ENCODE measurements at regions not wholly inside any gene's neighbourhood (a gene's known extent, or its start where the extent isn't known, plus 50 kb on each side); places are given as distances from the start of the nearest gene placed in this dataset.

DNA sequence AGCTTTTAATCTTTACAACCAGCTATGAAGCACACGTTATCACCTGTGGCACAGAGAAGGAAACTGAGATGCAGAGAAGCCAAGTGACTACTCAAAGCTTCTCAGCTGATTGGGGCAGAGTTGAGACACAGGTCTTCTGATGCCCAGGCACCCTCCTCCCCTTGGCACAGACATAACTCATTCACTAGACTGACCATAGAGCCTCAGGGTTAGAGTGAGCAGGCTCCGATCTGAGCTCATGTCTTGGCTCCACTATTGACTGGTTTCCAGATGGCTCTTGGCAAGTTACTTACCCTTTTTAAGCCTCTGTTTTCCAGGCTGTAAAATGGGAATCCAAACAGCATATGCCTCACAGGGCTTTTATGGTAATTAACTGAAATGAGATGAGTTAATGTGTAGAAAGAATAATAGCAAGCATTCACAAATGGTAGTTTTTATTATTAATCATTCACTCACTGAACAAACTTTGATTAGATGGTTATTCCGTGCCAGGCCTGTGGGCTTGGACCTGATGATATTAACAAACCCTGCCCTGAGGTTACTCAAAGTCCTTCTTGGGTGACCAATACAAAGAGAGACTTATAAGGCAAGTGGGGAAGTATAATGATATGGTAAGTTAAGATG lies 184.3 kb downstream of the ANXA2 start:
- ATAC-seq (no peak), DNase-seq (no peak)
- Histone ChIP-seq H2AFZ (ENCODE audit: low read length) (no peak overlapping the region), H3K36me3 (ENCODE audit: low read depth, low read length) (no peaks in the 10 kb centered on the region), H3K9ac (ENCODE audit: low read length) (no peak overlapping the region), H3K9me2 (replicated peaks; ENCODE audit: low read length) (no peaks in the 10 kb centered on the region), H3K27me3 (ENCODE audit: low read length) (peaks cover 49% of the 10 kb centered on the region), H3K4me1 (ENCODE audit: insufficient read depth, low read length) (no peaks in the 10 kb centered on the region), H3K4me3 (ENCODE audit: low read length) (no peak overlapping the region), H4K20me1 (ENCODE audit: low read length) (no peaks in the 10 kb centered on the region), H3K9me3 (ENCODE audit: low read length) (no peaks in the 10 kb centered on the region), H3K79me2 (ENCODE audit: low read length) (no peaks in the 10 kb centered on the region), H3K4me2 (ENCODE audit: low read length) (no peak overlapping the region), H3K27ac (ENCODE audit: low read length) (no peak overlapping the region), H3F3A (ENCODE audit: low read length, unreplicated experiment) (no peaks in the 10 kb centered on the region)
- POLR2A ChIA-PET (ENCODE audit: unreplicated experiment) = no interaction called here
- TF ChIP-seq, protein P1, sequence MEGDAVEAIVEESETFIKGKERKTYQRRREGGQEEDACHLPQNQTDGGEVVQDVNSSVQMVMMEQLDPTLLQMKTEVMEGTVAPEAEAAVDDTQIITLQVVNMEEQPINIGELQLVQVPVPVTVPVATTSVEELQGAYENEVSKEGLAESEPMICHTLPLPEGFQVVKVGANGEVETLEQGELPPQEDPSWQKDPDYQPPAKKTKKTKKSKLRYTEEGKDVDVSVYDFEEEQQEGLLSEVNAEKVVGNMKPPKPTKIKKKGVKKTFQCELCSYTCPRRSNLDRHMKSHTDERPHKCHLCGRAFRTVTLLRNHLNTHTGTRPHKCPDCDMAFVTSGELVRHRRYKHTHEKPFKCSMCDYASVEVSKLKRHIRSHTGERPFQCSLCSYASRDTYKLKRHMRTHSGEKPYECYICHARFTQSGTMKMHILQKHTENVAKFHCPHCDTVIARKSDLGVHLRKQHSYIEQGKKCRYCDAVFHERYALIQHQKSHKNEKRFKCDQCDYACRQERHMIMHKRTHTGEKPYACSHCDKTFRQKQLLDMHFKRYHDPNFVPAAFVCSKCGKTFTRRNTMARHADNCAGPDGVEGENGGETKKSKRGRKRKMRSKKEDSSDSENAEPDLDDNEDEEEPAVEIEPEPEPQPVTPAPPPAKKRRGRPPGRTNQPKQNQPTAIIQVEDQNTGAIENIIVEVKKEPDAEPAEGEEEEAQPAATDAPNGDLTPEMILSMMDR (conservative IDR thresholded peaks at IDR 0.05; ENCODE audit: low read depth, low read length) = no peak
- TF ChIP-seq EZH2phosphoT487 (IDR thresholded peaks at IDR 0.05; ENCODE audit: borderline replicate concordance, low read length) = no peak
- intact Hi-C loops (cut with micrococcal nuclease) = no loop called here
- CTCF ChIA-PET = no interaction called here
- BruUV-seq (replicated peaks) = no TSS peak

DNA sequence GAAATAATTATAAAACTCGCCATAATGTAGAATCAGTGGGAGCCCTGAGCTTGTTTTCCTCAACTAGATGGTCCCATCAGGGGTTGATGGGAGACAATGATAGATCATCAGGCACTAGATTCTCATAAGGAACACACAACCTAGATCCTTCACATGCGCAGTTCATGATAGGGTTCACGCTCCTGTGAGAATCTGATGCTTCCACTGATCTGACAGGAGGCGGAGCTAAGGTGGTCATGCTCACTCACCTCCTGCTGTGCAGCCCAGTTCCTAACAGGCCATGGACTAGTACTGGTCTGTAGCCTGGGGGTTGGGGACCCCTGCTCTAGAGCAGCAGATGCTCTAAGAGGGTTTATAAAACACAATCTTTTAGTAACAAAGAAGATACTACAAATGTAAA lies 183.6 kb downstream of the ANXA2 start:
- intact Hi-C loops (cut with micrococcal nuclease) = no loop called here
- ChIA-PET POLR2A (ENCODE audit: unreplicated experiment) (no interaction called here), CTCF (no interaction called here)
- no peak for DNase-seq
- ATAC-seq = no peak
- no TSS peak for BruUV-seq (replicated peaks)
- no peak overlapping the region for H3K4me2 ChIP-seq (ENCODE audit: low read length)
- H3K9ac ChIP-seq (ENCODE audit: low read length) = no peak overlapping the region
- no peak overlapping the region for H3K4me3 ChIP-seq (ENCODE audit: low read length)
- H3K27me3 ChIP-seq (ENCODE audit: low read length) = peaks cover 51% of the 10 kb centered on the region
- H3K79me2 ChIP-seq (ENCODE audit: low read length) = no peaks in the 10 kb centered on the region
- no peaks in the 10 kb centered on the region for H3F3A ChIP-seq (ENCODE audit: low read length, unreplicated experiment)
- H3K4me1 ChIP-seq (ENCODE audit: insufficient read depth, low read length) = no peaks in the 10 kb centered on the region
- no peaks in the 10 kb centered on the region for H3K9me3 ChIP-seq (ENCODE audit: low read length)
- H2AFZ ChIP-seq (ENCODE audit: low read length) = no peak overlapping the region
- no peaks in the 10 kb centered on the region for H3K36me3 ChIP-seq (ENCODE audit: low read depth, low read length)
- H3K27ac ChIP-seq (ENCODE audit: low read length) = no peak overlapping the region
- no peaks in the 10 kb centered on the region for H4K20me1 ChIP-seq (ENCODE audit: low read length)
- TF ChIP-seq, protein P1 (conservative IDR thresholded peaks at IDR 0.05; ENCODE audit: low read depth, low read length) = no peak
- TF ChIP-seq EZH2 (IDR thresholded peaks at IDR 0.05; ENCODE audit: low read length, unreplicated experiment) = no peak
- H3K9me2 ChIP-seq (replicated peaks; ENCODE audit: low read length) = no peaks in the 10 kb centered on the region

DNA sequence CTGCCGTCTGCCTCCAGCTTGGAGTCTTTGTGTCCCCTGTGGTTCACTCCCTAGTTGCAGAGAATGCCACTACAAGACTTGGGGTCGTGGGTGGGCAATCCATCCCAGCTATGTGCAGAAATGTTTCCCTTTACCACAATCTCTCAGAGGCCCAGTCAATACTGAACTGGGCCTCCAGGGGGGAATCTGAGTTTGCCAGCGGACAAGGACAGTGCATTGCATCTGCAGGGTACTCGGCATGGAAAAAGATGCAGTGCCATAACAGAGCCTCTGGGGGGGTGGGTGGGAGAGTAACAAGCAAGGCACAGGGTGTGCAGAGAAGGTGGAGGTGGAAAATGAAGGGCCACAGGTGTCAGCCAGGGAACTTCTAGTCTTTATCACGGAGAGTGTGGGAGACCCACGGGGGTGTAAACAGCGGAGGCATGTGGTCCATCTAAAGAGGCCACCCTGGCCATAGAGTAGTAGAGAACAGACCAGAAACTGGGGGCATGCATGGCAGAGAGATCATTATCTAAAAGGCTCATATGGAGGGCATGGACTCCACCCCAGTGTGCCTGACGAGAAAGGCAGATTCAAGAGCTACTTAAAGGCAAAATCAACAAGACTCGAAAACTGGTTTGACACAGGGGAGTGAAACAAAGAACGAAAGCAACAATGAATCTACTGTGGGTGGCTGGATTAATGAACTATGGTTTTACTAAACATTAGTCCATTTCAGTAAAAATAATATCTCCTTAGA lies 182.4 kb downstream of the ANXA2 start:
- TF ChIP-seq, protein P1 (conservative IDR thresholded peaks at IDR 0.05; ENCODE audit: low read depth, low read length) = no peak
- TF ChIP-seq EZH2 (IDR thresholded peaks at IDR 0.05; ENCODE audit: low read length, unreplicated experiment) (no peak), EZH2phosphoT487 (IDR thresholded peaks at IDR 0.05; ENCODE audit: borderline replicate concordance, low read length) (no peak)
- Histone ChIP-seq H3K36me3 (ENCODE audit: low read depth, low read length) (no peaks in the 10 kb centered on the region), H3K9ac (ENCODE audit: low read length) (no peak overlapping the region), H3K4me1 (ENCODE audit: insufficient read depth, low read length) (no peaks in the 10 kb centered on the region), H4K20me1 (ENCODE audit: low read length) (no peaks in the 10 kb centered on the region), H3K4me3 (ENCODE audit: low read length) (no peak overlapping the region), H3K9me2 (replicated peaks; ENCODE audit: low read length) (no peaks in the 10 kb centered on the region), H3K27me3 (ENCODE audit: low read length) (peaks cover 50% of the 10 kb centered on the region), H3F3A (ENCODE audit: low read length, unreplicated experiment) (no peaks in the 10 kb centered on the region), H3K79me2 (ENCODE audit: low read length) (no peaks in the 10 kb centered on the region), H3K27ac (ENCODE audit: low read length) (no peak overlapping the region), H3K9me3 (ENCODE audit: low read length) (no peaks in the 10 kb centered on the region), H2AFZ (ENCODE audit: low read length) (no peak overlapping the region), H3K4me2 (ENCODE audit: low read length) (no peak overlapping the region)
- POLR2A ChIA-PET (ENCODE audit: unreplicated experiment) = no interaction called here
- intact Hi-C loops (cut with micrococcal nuclease) = no loop called here
- CTCF ChIA-PET = no interaction called here
- BruUV-seq (replicated peaks) = no TSS peak
- ATAC-seq (no peak), DNase-seq (no peak)

All from PC-3 (cell line).